Fibroblast of villous mesenchyme (primary cell): ENCODE measurements at regions not wholly inside any gene's neighbourhood (a gene's known extent, or its start where the extent isn't known, plus 50 kb on each side); places are given as distances from the start of the nearest gene placed in this dataset.
"Not testable (repeated sequence)": the region's sequence is repeated elsewhere in the genome, so short reads cannot be mapped to it uniquely, and the experiment has no call there.

Source experiments
- DNase-seq: peaks from one replicate; pipeline ENCODE4 v3.0.0-alpha.2; 2010; ENCODE audit warnings: low read depth
- H3K4me3 ChIP-seq: 2 replicates; pipeline ENCODE4 v1.5.1; 2011; ENCODE audit warnings: low read depth, mild to moderate bottlenecking, low read length
- CTCF ChIP-seq: IDR thresholded peaks from 2 replicates; pipeline ENCODE4 v1.5.1; 2012; ENCODE audit warnings: low read depth, mild to moderate bottlenecking, low read length; ENCODE audit not compliant: insufficient read depth

GRCh38 chr11:114959953-114960505, 281.7 kb downstream of the NXPE2 start:
- H3K4me3 ChIP-seq: no peak overlapping the region
- DNase-seq: no peak
- TF ChIP-seq CTCF: no peak

GRCh38 chr11:114960819-114961218, 282.5 kb downstream of the NXPE2 start:
- not testable (repeated sequence) for DNase-seq, H3K4me3 ChIP-seq

GRCh38 chr11:114964676-114965214, 286.4 kb downstream of the NXPE2 start:
- no peak for TF ChIP-seq CTCF

GRCh38 chr11:114970927-114971645, 292.8 kb downstream of the NXPE2 start:
- H3K4me3 ChIP-seq: no peak overlapping the region
- no peak for DNase-seq
- TF ChIP-seq CTCF: no peak

More at GRCh38 chr11:114964676-114965214, 286.4 kb downstream of the NXPE2 start:
- DNase-seq: no peak
- no peak overlapping the region for H3K4me3 ChIP-seq

GRCh38 chr11:114972105-114972504, 293.8 kb downstream of the NXPE2 start:
- DNase-seq: no peak
- TF ChIP-seq CTCF: no peak
- no peak overlapping the region for H3K4me3 ChIP-seq

- no peak overlapping the region for H3K4me3 ChIP-seq
- no peak for DNase-seq
- TF ChIP-seq CTCF: no peak
Measured at GRCh38 chr11:114977651-114978050, 299.3 kb downstream of the NXPE2 start.

GRCh38 chr11:114982141-114982540, 303.8 kb downstream of the NXPE2 start:
- DNase-seq: no peak
- H3K4me3 ChIP-seq: no peak overlapping the region
- TF ChIP-seq CTCF: no peak
